Breast epithelium (tissue), 4 donors: ENCODE measurements at regions not wholly inside any gene's neighbourhood (a gene's known extent, or its start where the extent isn't known, plus 50 kb on each side); places are given as distances from the start of the nearest gene placed in this dataset.

Experiments used
- DNase-seq, 2 donors: peaks; one replicate each; pipeline ENCODE4 v3.0.0-alpha.2; 2019; ENCODE audit warnings: low spot score in 2 of 2
- H3K27ac ChIP-seq, 2 donors: fragments of 200-600 bp; sonication (generic) in 1 of 2; one replicate each; pipeline ENCODE4 v1.5.1; 2016 to 2019; ENCODE audit warnings: mild to moderate bottlenecking in 1 of 2
- H3K27me3 ChIP-seq, 2 donors: fragments of 200-600 bp; sonication (generic) in 1 of 2; one replicate each; pipeline versions ENCODE4 v1.5.1 to v1.6.0; 2017 to 2019; ENCODE audit warnings: control low read depth in 1 of 2, mild to moderate bottlenecking in 1 of 2
- H3K36me3 ChIP-seq: fragments of 200-600 bp; one replicate; pipeline ENCODE4 v1.5.1; 2019
- H3K4me1 ChIP-seq, 2 donors: fragments of 200-600 bp; sonication (generic); one replicate each; pipeline ENCODE4 v1.5.1; 2016 to 2019; ENCODE audit warnings: control low read depth in 1 of 2
- H3K4me3 ChIP-seq, 3 donors: fragments of 200-600 bp; sonication (generic); 1 replicate in 2 of 3; 2 replicates in 1 of 3; pipeline ENCODE4 v1.5.1; 2016 to 2019; ENCODE audit warnings: mild to moderate bottlenecking in 3 of 3, moderate library complexity in 2 of 3
- H3K9me3 ChIP-seq, 2 donors: fragments of 200-600 bp; sonication (generic) in 1 of 2; one replicate each; pipeline ENCODE4 v1.5.1; 2016 to 2019; ENCODE audit warnings: control low read depth in 1 of 2
- CTCF ChIP-seq, 3 donors: fragments of 450-650 bp; IDR thresholded peaks; one replicate each; pipeline ENCODE4 v1.5.1; 2016 to 2017; ENCODE audit warnings: antibody characterized with exemption in 3 of 3, mild to moderate bottlenecking in 3 of 3, moderate library complexity in 3 of 3
- POLR2A ChIP-seq: fragments of 450-650 bp; IDR thresholded peaks from one replicate; pipeline ENCODE4 v1.6.1; 2016; ENCODE audit warnings: antibody characterized with exemption, mild to moderate bottlenecking, moderate library complexity
- POLR2AphosphoS5 ChIP-seq, 3 donors: sonication (generic); formaldehyde crosslinking; IDR thresholded peaks; one replicate each; pipeline ENCODE4 v1.6.1; 2017; ENCODE audit warnings: antibody characterized with exemption in 3 of 3
- intact Hi-C: fragments of 100-400 bp; cut with DNase I; formaldehyde crosslinking; loops from one replicate; pipeline ENCODE4 v1.15.1; 2023; ENCODE audit warnings: low total_unique reads

GRCh38 chr4:96698831-96699230 lies 858.9 kb downstream of the PDHA2 start:
- intact Hi-C loops, result no loop called here
- no peaks in the 10 kb centered on the region for H3K27me3 ChIP-seq
- DNase-seq, result no peak
- no peaks in the 10 kb centered on the region for H3K36me3 ChIP-seq
- no peaks in the 10 kb centered on the region for H3K4me1 ChIP-seq
- TF ChIP-seq CTCF (IDR thresholded peaks at IDR 0.05), result no peak
- TF ChIP-seq POLR2AphosphoS5 (IDR thresholded peaks at IDR 0.05), result no peak
- no peak for TF ChIP-seq POLR2A
- H3K9me3 ChIP-seq, result no peaks in the 10 kb centered on the region
- H3K27ac ChIP-seq, result no peak overlapping the region
- no peak overlapping the region for H3K4me3 ChIP-seq

- DNase-seq, result no peak
- Histone ChIP-seq H3K4me1 (no peaks in the 10 kb centered on the region), H3K27ac (no peak overlapping the region), H3K36me3 (no peaks in the 10 kb centered on the region), H3K9me3 (no peaks in the 10 kb centered on the region), H3K27me3 (no peaks in the 10 kb centered on the region), H3K4me3 (no peak overlapping the region)
- intact Hi-C loops, result no loop called here
- TF ChIP-seq POLR2AphosphoS5 (IDR thresholded peaks at IDR 0.05), result no peak
- TF ChIP-seq POLR2A, result no peak
- no peak for TF ChIP-seq CTCF (IDR thresholded peaks at IDR 0.05)
Measured at GRCh38 chr4:96703265-96703664, 863.4 kb downstream of the PDHA2 start.

- TF ChIP-seq POLR2AphosphoS5 (IDR thresholded peaks at IDR 0.05) (no peak), CTCF (IDR thresholded peaks at IDR 0.05) (no peak), POLR2A (no peak)
- DNase-seq, result no peak
- Histone ChIP-seq H3K27ac (no peak overlapping the region), H3K36me3 (no peaks in the 10 kb centered on the region), H3K9me3 (no peaks in the 10 kb centered on the region), H3K27me3 (no peaks in the 10 kb centered on the region), H3K4me3 (no peak overlapping the region), H3K4me1 (no peaks in the 10 kb centered on the region)
- intact Hi-C loops, result no loop called here
Measured at GRCh38 chr4:96708766-96709165, 868.9 kb downstream of the PDHA2 start.

- Histone ChIP-seq H3K9me3 (no peaks in the 10 kb centered on the region), H3K4me3 (no peak overlapping the region), H3K27ac (no peak overlapping the region), H3K4me1 (no peaks in the 10 kb centered on the region), H3K36me3 (no peaks in the 10 kb centered on the region), H3K27me3 (no peaks in the 10 kb centered on the region)
- no peak for TF ChIP-seq POLR2AphosphoS5 (IDR thresholded peaks at IDR 0.05)
- no peak for TF ChIP-seq POLR2A
- TF ChIP-seq CTCF (IDR thresholded peaks at IDR 0.05), result no peak
- no peak for DNase-seq
- intact Hi-C loops, result no loop called here
Measured at GRCh38 chr4:96713271-96713850, 873.5 kb downstream of the PDHA2 start.

GRCh38 chr4:96729641-96730040 lies 889.7 kb downstream of the PDHA2 start:
- intact Hi-C loops, result no loop called here
- Histone ChIP-seq H3K9me3 (peaks cover 0 to 6% of the 10 kb centered on the region in 2 donors), H3K4me1 (no peaks in the 10 kb centered on the region), H3K27ac (no peak overlapping the region), H3K4me3 (no peak overlapping the region), H3K27me3 (no peaks in the 10 kb centered on the region), H3K36me3 (no peaks in the 10 kb centered on the region)
- DNase-seq, result no peak
- TF ChIP-seq POLR2A, result no peak
- no peak for TF ChIP-seq CTCF (IDR thresholded peaks at IDR 0.05)
- no peak for TF ChIP-seq POLR2AphosphoS5 (IDR thresholded peaks at IDR 0.05)
